ENCODE measurements at regions not wholly inside any gene's neighbourhood (a gene's known extent, or its start where the extent isn't known, plus 50 kb on each side); places are given as distances from the start of the nearest gene placed in this dataset.
"Not testable (repeated sequence)": the region's sequence is repeated elsewhere in the genome, so short reads cannot be mapped to it uniquely, and the experiment has no call there.

GRCh38 chr14:84303140-84303539 is 1226.8 kb upstream of the FLRT2 start:
- no peak for DNase-seq

DNA sequence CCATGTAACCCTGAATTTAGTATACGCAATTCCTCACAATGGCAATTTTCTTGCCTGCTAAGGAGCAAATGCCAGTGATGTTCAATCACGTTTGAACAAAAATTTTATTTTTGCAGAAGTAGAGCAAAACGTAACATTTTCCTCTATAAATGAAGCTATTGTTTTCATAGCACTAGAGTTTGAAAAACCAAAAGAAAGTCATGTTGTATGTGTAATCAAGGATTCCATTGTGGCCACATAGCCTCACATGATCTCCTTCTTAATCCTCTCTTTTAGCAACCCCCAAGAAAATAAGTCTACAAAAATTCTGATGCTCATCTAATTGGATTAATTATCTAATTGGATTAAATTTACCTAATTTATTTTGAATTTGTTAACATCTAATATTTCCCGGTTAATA is 1217.4 kb upstream of the FLRT2 start:
- DNase-seq = no peak

- no peak for DNase-seq
Measured at GRCh38 chr14:84323450-84323849, 1206.5 kb upstream of the FLRT2 start.

DNA sequence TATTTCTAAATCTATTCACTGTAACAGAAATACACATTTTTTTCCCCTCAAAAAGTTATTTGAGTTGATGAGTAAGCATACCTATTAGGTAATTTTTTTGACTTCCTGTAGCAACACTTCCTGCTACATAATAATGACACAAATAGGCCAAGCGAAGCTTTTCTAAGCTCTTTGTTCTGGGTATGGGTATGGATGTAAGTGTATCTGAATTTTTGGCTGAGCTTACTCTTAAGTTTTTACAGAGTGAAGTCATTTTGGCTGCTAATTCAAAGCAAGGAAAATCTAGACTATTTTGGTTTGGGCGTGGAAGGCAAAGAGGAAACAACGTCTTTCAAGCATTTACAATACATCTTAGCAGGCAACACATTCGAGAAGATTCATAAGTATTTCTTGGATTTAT is 1206.0 kb upstream of the FLRT2 start:
- DNase-seq = no peak

DNA sequence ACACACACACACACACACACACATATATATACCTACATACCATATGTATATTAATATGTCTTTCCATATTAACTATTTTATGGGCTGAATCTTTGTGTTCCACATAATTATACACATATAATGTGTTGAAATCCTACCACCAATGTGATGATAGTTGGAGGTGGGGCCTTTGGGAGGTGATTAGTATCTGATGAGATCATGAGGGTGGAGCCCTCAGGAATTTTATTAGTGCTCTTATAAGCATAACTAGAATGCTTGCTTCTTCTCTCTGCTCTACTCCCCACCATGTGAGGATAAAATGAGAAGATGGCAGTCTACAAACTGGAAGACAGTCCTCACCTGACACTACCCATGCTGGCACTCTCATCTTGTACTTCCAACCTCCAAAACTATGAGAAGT is 1193.5 kb upstream of the FLRT2 start:
- no peak for DNase-seq

DNA sequence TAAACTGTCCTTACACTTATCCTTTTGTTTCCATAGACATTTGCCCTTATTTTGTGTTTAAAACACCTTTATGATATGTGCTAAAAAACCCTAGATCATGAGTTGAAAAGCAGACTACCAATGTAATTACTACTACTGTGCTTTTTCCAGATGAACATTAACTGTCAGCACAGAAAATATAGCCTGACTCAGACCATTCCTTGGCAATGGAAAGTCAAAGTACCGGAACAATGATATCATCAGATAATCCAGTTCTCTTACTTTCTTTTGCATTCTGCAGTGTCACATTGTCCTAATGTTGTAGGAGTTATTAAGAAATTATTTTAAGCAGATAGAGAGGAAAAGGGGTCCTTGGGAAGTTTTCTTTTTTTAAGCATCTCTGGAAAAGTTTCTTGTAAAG is 1189.0 kb upstream of the FLRT2 start:
- no peak for DNase-seq

DNA sequence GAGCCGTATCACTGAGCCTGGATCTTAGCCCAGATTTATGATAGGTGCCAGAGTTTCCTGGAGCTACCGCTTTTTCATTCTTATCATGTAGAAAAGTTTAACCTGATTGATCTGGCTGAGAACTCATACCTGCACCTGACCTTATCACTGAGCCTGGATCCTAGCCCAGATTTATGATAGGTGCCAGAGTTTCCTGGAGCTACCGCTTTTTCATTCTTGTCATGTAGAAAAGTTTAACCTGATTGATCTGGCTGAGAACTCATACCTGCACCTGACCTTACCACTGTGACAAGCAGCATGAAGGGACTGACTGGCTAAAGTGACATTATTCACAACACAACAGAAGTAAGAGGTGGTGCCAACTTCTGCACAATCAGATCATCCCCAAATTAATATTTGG is 1188.1 kb upstream of the FLRT2 start:
- not testable (repeated sequence) for DNase-seq

GRCh38 chr14:84343656-84344055 is 1186.3 kb upstream of the FLRT2 start:
- DNase-seq = no peak

- DNase-seq = no peak
Measured at GRCh38 chr14:84351646-84352045, 1178.3 kb upstream of the FLRT2 start.

GRCh38 chr14:84361476-84361875 is 1168.5 kb upstream of the FLRT2 start:
- DNase-seq = no peak

DNA sequence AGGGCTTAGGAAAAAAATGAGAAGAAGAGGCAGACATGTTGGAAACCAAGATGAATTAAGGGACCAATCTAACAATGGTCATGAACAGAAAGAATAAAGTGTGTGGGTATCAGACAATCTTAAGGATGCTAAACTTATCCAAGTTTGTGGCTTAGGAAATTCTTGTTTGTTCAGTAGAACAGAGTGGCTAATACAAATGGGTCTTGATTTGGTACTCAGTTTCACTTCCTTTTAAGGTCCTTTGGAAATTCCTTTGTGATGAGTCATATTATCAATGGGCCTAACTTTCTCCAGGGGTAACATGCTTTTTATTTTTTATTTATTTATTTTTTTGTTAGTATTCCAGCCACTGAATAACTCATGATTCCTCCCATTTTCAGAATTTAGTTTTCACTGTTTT is 1154.7 kb upstream of the FLRT2 start:
- no peak for DNase-seq

DNA sequence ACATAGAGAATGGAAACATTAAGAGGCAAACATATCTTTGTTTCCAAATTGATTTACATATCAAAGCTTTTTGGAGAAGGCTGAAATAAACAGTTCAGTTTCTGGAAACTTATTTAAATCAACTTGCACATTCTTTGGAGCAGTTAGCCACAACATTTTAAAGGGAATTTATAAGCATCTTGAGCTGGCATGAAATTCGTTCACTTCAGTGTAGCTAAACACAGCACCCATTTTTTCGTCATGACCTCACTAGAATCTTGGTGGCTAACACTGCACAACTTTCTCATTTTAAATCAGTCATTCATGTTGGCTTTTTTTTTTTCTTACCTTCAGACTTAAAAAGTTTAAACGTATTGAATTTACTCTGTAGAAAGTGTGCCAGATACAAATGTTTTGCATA is 1139.9 kb upstream of the FLRT2 start:
- DNase-seq = no peak

DNA sequence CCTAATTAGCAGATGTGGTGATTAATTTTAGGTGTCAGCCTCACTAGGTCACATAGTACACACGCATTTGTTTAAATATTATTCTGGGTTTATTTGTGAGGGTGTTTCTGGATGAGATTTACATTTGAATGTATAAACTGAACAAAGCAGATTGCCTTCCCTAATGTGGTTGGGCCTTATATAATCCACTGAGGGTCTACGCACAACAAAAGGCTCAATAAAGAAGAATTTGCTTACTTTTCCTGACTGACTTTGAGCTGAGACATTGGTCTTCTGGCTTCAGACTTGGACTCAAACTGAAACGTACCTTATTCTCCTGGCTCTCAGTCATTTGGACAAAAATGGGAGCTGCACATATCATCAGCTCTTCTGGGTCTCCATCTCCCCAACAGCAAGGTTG is 1132.3 kb upstream of the FLRT2 start:
- no peak for DNase-seq

- DNase-seq = no peak
Measured at GRCh38 chr14:84399296-84399910, 1130.5 kb upstream of the FLRT2 start.

GRCh38 chr14:84401631-84402030 is 1128.3 kb upstream of the FLRT2 start:
- no peak for DNase-seq

DNA sequence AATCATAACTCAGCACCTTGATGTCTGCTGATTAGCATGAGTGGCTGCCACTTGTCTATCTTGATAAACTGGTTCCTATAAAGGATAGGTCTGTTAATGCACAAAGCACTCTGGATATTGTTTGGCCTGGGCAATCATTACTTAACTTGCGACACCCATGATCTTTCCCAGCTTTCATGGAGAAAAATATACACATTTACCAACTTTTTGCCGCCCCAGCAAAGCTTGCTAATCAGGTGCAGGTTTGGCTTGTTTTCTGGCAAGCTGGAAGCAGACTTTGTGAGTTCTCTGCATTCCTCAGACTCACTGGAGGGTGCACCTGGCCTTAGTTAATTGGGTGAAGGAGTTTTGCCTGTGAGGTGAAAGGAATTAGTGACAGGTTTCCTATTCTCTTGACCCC is 1126.4 kb upstream of the FLRT2 start:
- DNase-seq = no peak

- no peak for DNase-seq
Measured at GRCh38 chr14:84404246-84404645, 1125.7 kb upstream of the FLRT2 start.

DNA sequence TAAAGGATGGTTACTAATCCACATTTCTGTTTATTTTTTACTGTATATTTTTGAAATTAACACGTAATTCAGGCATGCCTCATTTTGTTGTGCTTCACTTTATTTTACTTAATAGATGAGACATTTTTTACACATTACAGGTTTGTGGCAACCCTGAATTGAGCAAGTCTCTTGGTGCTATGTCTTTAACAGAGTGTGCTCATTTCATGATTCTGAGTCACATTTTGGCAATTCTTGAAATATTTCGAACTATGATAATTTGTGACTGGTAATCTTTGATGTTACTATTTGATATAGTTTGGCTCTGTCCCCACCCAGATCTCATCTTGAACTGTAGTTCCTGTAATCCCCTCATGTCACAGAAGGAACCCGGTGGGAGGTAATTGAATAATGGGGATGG is 1120.5 kb upstream of the FLRT2 start:
- no peak for DNase-seq

DNA sequence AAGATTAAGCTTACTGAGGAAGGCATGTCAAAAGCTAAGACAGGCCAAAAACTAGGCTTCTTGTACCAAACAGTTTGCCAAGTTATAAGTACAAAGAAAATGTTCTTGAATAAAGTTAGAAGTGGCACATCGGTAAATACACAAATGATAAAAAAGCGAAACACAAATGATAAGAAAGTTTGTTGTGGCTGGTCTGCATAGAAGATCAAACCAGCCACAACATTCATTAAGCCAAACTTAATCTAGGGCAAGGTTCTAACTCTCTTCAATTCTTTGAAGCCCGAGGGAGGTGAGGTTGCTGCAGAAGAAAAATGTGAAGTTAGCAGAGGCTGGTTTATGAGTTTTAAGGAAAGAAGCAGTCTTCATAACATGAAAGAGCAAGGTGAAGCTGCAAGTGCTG is 1119.6 kb upstream of the FLRT2 start:
- no peak for DNase-seq

GRCh38 chr14:84420221-84420620 is 1109.7 kb upstream of the FLRT2 start:
- DNase-seq = no peak

GRCh38 chr14:84421621-84422020 is 1108.3 kb upstream of the FLRT2 start:
- no peak for DNase-seq

DNA sequence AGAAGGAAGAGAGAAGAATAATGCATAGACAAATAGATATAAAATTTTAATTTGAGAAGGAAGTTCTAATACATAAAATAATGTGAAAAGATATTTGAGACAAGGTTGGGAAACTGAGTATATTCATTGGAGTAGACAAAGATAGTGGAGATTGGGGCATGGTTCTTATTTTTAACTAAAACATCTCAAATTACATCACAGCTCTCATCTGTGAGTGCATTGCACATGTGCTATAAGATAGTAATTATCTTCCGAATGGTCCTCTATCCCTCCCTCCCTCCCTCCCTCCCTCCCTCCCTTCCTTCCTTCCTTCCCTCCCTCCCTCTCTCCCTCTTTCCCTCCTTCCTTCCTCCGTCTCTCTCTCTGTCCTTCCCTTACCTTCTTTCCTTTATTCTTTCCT is 1104.0 kb upstream of the FLRT2 start:
- DNase-seq = no peak

DNA sequence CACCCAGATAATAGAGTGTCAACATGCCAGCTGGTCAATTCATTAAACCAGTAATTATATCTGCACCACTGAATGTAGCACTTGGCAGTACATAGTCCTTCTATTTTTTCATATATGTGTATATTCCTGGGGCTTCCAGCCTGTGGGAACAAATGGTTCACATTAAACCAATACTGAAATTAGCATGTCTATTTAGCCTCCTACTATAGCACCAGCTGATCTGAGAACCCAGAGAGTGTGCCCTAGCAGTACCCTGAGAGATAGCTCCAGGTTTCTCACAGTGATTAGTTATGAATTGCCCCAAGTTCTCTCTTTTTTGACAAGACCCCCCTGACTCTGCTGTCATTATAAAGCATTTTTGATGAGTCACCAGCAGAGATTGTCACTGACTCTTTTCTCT is 1097.3 kb upstream of the FLRT2 start:
- DNase-seq = no peak

- no peak for DNase-seq
Measured at GRCh38 chr14:84433961-84434360, 1096.0 kb upstream of the FLRT2 start.

- DNase-seq = no peak
Measured at GRCh38 chr14:84435820-84436324, 1094.1 kb upstream of the FLRT2 start.

DNA sequence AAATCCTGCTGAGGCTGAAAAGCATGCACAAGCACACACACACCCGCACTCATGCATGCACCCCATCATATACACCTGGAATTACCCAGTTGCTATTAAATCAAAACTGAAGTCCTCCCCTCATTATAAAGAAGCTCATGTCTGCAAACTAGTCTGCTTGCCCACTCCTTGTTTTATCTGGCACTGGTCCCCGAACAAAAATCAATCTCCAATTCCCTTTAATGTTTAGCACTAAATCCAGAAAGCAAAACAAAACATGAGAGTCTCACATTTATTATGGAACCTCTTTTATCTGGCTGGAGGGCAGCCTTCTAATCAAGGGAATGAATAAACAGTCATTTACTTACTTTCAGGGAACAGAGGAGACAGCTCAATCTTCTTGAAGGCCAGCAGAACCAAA is 1093.4 kb upstream of the FLRT2 start:
- no peak for DNase-seq

All from activated CD8-positive, alpha-beta memory T cell treated with anti-CD3 and anti-CD28 coated beads for 24 hours (primary cell).